Renal cortex interstitium (tissue), 11 donors: ENCODE measurements at regions not wholly inside any gene's neighbourhood (a gene's known extent, or its start where the extent isn't known, plus 50 kb on each side); places are given as distances from the start of the nearest gene placed in this dataset.
A peak's percentile ranks its signal among the peaks of the same experiment; 100 is the strongest.

Experiments used
- DNase-seq, 11 donors: peaks; one replicate each; pipeline ENCODE4 v3.0.0-alpha.2; 2013; ENCODE audit warnings: low read depth in 9 of 11, low spot score in 4 of 11; ENCODE audit errors: extremely low read depth in 1 of 11

DNA sequence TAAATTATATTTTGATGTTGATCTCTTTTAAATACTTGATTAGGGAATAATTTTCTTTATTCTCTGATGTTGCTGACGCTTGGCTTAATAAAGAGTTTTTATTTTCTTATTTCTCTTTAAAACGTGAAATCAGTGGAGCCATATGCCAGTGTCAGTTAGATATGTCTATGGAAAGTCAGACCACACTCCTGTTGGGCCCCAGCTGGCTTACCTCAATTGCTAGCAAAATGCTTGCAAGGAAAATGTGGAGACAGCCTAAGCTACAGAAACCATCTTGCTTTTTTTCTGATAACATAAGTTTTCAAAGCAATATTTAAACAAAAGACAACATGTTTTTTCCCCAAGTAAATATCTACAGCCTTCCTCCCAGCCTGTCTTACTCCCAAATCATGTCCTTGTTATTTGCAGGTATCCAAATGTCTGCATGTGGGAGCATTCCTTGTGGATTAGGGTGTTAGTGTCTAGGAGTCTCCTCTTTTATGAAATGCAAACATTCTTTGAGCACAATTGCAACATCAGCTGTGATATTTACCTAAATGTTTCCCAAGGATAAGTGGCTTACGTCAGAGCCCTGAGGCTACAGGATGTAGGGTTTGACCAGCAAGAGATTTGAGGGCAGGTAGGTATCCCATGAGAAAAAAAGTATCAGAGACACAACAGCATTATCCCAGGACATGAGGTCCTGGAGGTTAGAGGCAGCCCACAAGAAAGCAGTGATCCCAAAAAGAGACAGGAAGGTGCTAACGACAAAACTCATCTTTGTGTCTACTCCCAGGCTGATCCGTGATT lies 117.2 kb upstream of the KCNJ15 start:
- no peak for DNase-seq

DNA sequence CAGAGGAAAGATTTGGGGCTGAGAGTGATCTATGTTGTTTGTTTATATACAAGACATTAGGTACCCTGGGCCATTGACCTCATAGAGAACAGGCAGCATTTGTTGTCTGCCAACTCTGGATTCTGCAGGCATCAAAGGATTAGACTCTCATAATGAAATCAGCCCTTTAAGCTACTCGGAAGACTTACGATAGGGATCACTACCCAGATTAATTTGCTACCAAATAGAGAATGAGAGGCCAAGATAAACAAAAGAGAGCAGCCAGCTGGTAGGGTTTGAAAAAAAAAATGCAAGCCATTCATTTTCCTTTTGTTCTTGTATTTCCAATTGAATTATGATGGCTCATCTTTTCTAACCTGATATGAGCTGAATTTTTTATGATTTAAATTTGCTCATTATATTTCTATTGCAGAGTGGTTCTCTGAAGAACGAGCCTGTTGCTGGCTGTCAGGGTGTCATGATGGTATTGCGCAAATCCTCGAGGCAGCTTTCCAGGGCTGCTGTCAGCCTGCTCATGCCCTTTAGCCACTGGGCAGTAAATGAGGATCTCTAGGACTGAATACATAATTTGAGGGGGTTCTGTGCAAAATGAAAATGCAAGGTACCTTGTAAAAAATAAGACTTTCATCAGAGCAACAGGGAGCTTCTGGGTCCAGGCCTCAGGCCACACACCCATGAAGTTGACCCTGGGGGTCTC lies 116.4 kb upstream of the KCNJ15 start:
- DNase-seq: peak in 7 of 11 donors; percentile 12 to 37 (median 24)

DNA sequence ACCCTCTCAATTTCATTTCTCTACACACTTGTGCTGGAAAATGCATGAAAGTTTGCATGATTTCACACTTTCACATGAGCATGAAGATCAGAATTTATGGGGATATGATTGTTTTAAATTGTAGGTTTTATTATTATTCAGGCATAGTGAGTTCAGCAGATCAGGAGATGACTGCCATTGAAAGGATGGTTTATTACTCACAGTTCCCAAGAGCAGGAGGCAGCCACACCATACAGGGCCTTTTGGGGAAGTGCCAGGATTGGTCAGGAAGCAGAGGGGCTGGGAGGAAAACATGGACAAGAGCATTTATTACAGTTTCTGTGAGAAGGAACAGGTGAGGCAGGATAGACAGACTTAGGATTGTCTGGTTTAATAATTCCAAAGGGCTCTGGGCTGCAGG lies 114.6 kb upstream of the KCNJ15 start:
- DNase-seq: no peak

DNA sequence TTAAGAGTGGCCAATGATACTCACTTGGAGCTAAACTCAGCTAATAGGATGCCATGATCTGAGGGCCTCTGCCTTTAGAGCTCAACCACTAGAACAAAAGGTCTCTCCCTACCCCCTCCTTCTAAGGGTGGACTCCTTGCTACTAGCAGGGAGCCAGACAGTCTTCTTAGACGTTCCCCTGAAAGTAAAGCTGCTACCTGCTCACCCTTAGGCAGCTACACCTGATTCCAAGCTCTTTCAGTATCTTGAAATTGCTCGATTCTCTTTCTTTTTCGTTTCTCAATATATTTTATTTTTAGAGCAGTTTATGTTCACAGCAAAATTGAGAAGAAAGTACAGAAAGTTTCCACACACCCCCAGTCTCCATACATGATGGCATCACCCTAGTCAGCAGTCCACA lies 112.6 kb upstream of the KCNJ15 start:
- no peak for DNase-seq

DNA sequence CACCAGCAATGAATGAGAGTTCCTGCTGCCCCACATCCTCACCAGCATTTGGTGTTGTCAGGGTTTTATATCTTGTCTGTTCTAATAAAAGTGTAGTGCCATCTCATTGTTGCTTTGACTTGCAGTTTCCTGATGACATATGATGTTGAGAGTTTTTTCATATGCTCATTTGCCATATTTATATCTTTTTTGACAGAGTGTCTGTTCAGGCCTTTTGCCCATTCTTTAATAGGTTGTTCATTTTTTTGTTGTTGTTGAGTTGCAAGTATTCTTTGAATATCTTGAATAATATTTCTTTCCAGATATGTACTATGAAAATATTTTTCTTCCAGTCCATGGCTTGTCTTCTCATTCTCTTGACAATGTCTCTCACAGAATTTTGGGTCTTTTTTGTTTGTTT lies 111.7 kb upstream of the KCNJ15 start:
- no peak for DNase-seq

DNA sequence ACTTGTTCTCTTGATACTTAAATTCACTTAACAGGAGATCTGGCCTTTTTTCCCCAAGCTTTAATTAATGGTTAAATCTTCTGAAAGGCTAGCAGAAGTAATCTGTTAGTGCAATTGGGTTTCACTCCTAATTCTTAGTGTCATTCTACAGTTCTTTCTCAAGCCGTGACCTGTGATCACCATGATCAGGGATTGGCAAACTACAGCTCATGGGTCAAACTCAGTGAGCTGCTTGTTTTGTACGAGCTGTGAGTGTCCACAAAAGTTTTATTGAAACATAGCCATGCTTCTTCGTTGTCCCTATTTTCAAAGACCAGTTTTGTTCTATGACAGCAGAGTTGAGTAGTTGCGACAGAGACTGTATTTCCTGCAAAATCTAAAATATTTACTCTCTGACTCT lies 109.4 kb upstream of the KCNJ15 start:
- no peak for DNase-seq

DNA sequence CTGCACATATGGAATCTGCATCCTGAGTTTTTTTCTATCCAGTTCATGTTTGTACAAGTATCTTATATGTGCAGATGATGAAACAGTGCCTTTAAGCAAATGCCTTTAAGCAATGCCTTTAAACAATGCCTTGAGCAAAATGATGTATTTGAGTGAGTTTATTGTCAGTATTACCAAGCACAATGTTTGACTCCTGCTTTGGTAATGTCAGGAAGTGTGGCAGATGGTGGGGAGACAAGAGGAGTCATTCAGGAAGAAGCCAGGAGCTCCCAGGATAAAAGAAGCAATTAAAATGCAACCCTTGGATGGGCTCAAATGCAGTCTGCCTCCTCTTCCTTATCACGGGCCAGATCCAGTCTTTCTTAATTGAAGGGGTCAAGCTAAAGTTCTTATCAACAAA lies 108.7 kb upstream of the KCNJ15 start:
- DNase-seq: no peak

DNA sequence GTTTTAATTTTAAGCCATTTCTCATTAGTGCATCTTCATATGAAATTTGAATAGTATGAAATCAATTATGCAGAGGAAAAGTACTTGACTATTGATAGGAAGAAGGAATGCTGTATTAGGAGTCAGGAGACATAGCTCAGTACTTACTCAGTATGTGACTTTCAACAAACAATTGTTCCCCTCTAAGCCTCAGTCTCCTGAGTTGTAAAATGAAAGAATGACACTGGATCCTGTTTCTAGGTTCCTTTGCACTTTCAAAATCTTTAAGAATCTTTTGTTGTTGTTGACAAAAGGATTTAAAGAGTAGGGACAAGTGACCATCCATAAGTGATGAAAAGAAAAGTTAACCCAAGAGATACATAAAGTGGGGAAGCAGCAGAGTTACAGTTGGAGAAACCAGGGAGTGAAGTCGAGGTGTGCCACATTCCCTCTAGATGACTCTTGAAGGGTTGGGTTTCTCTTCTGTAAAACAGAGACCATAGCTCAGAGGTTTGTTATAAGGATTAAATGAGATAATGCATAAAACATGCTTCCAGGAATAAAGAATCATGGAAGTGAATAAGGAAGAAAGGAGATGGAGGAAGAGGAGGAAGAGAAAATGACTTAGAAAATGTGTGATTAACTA lies 105.7 kb upstream of the KCNJ15 start:
- DNase-seq: no peak

DNA sequence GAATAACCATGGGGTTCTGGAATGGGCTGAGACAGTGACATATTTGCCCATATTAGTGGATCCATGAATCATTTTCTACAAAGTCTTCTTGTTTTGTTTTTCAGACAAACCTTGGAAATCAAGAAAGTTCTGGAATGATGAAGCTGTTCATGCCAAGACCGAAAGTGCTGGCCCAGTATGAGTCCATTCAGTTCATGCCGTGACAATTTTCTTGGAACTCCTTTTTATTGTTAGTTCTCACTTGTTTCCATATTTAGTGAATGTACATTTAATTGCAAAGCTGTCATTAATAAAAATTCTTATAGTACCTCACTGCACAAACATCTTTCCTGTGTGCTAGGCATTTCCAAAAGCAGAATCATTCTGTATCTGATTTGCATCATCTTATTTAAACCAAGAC lies 100.6 kb upstream of the KCNJ15 start:
- DNase-seq: no peak

DNA sequence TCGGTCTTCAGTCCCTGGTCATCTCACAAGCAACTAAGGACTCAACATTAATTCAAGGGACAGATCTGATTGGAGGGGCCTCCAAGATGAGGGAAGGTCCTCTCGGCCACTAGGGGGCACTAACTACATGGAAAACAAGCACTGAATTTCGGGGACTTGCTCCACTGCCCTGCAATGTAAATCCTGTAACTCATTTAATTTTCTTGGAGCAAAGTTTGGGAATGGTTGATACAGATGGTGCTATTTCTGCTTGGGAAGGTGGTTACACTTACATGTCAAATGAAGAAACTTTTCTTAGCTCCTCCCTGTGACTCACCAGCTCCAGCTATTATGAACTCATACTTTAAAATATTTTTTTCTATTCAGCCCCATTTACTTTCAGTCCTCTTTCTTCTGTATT lies 97.4 kb upstream of the KCNJ15 start:
- peak in 7 of 11 donors; percentile 46 to 62 (median 53) for DNase-seq

DNA sequence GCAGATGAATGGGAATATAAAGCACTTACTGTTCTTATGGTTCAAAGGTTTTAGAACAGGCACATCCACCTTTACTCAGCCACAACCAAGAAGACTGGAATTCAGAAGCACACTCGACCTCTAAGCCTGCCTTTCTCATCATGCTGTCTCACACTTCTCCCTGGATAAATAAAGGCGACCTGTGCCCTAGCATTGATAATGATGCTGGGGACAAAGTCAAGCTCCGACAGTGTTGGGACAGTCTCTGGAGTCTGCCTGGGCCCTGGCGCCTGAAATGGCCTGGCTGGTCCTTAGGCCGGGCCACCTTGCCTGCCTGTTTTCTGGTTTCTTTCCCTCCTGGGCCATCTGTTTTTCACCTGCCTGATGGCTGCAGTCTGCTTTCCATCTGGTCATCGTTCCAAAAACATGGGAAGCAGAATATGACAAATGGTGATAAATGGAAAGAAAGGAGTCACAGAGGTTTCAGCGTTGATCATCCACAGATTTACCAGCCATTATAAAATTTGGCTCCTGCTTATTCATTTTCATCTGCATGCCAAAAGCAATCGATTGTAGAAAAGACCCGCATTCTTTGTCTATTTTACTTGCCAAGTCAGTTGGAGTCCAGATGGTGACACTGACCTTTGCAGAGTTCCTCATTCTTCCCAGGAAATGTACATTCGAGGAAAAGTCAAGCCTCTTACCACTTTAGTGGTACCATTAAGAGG lies 91.2 kb upstream of the KCNJ15 start:
- no peak for DNase-seq

DNA sequence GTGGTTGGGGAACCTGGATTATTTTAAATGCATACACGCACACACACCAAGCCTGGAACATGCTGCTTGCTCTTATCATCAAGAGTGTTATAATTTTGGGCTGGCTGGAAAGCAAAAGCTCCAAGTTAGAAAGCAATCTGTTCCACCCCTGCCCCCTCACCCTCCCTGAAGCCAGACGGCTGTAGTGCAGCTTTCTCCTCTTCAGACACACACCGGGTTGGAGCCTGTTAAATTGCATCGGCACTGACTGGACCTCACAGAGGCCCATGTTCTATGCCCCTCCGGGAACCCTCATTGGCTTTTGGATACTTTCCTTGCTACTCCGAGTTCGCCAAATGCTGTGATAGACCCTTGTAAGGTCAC lies 90.6 kb upstream of the KCNJ15 start:
- DNase-seq: no peak

DNA sequence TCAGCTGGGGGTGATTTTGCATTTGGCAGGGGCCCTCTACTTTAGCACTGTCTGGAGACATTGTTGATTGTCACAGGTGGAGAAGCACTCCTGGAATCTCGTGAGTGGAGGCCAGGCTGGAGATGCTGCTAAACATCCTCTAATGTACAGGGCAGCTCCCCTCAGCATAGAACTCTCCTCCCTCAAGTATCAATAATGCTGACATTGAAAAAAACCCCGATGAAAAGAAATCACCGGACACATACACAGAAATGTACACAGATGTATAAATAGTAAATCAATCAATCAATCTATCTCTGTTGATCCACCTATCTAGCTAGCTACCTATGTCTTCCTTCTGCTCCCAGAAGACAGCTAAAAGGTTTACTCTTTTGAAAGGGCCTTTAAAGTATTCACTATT lies 89.4 kb upstream of the KCNJ15 start:
- no peak for DNase-seq

DNA sequence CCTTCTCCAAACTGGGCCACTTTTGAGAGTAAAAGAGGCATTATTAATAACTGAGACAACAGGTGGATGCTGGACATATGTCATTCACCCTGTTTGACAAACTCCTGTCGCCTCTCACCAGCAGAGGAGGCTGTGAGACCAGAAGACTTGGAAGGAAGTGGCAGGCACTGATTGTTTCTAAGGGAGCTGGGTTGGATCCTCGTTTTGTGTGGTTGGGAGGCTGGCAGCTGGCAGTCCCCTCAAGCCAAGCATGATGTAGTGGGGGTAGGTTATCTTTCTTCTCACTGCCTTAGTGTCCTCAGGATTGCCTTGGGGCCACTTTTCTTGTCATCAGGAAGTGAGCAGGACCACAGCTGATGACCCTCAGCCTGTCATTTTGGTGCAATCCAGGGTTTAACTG lies 86.5 kb upstream of the KCNJ15 start:
- DNase-seq: no peak

DNA sequence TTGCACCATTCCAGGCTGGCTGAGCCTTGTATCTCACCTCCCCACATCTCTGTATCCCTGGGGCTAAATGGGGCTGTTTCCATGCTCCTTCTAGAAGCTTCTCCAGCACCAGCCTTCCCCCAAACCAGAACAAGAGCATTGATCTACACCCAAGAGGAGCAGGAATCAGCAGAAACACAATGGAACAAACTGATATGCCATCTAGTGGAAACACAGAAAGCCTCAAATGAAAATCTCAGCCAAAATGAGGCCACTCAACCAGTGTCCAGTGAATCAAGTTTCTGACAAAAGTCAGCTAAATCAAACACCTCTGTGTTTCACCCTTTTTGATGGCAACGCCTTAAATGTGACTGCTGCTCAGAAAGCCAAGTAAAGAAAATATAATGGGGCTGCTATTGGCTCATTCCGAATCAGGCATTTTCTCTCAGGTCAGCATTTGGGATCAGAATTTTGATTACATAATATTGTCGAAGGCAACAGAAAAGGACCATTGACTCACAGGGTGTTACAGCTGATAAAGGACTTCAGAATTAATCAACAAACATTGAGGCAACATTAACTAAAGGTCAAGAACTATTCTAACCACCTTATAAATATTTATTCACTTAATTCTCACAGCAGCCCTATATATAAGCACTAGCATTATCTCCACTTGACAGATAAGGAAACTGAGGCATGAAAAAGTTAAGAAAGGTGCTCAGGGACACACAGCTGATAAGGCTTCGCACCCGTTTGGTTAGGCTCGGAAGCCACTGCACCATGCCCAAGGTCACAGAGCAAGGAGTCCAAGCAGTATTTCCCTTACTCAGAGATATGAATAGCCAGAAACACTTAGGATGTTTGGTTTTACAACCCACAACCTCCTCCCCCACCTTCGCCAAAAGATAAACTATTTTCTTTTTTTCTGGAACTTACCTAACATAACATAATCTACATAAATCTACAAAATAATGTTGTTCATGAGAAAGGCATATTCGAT lies 85.8 kb upstream of the KCNJ15 start:
- no peak for DNase-seq

DNA sequence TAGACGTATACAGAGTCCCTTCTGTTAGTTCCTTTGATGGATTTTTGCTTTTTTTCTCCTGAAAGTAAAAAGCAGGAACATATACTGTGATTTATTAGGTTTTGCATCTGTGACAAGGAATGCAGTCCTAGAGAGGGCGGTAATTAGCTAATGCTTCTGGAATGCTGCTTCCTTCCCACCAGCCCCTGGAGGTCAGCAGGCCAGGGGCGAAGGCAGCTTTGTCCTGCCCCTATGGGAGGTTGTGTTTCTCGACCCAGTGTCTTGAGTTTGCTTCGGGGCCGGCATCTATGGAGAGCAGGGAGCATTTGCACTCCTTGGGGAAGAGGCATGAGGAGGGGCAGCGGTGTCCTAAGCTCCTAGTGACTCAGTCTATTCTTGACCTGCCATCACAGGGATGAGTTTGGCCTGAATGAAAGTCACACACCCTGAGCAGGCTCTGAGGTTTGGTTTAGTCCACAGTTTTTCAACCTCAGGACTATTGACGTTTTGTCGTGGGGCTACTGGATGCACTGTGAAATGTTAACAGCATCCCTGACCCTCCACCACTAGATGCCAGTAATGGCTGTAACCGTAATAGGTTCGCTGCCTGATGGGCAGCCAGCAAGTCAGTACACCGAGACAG lies 85.0 kb upstream of the KCNJ15 start:
- DNase-seq: peak in 7 of 11 donors; percentile 46 to 72 (median 57)

DNA sequence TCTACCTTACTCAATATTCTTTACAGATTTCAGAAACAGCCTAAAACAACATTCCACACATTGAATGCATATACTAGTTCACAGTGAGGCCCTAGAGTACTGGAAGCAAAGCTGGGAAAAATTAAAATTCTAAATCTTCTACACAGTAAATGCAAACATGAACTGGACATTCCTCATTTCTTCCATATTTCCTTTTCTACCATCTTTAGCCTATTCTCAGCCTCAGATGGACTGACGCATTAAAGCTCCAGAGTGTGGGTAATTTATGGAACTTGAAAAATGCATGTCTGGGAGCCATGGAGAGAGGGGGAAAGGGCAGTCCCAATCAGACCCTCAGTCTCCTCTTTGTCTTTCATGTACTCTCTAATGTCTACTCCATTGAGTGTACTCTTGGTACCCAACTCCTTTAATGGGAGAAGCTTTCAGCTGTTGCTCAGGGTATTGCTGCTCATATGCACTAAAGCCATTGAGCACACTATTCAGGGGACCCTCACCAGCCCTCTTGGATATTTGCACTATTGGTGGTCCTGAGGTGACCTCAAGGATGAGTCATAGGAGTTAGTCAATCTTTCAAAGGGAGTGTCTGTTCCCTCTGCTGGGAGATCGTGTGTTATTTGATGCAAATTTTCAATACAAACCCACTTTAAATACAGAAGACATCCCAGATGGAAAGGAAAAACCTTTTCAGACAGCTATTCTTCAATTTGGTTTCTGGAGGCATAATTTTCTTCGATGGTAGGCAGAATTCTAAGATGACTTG lies 83.3 kb upstream of the KCNJ15 start:
- DNase-seq: no peak

DNA sequence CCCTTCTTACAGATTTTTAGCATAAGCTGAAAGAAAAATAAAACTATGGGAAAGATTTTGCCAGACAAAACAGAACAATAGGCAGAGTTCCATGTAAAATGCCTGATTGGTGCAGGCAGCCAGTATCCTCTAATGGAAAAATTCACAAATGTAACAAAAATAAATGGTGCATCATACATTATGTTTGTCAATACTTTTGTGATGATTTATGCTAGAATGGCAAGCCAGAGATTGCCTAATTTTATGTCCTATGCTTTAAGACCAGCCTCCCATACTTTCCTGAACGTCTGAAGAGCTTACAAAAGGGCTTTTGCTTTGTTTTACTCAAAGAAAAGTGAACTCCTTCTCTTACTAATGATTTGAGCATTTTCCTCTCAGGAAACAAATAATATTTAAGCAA lies 81.5 kb upstream of the KCNJ15 start:
- DNase-seq: no peak
